OCI-LY3 (cell line): ENCODE measurements at regions not wholly inside any gene's neighbourhood (a gene's known extent, or its start where the extent isn't known, plus 50 kb on each side); places are given as distances from the start of the nearest gene placed in this dataset.

Experiments
- CTCF ChIP-seq: fragments of 200-600, 300-600 bp; sonication (generic); IDR thresholded peaks from 2 replicates; pipeline ENCODE4 v1.5.1; 2014; ENCODE audit warnings: antibody characterized with exemption, low read length, low read depth
- EZH2phosphoT487 ChIP-seq: fragments of 200-600 bp; shearing (Covaris generic); IDR thresholded peaks from 2 replicates; pipeline ENCODE4 v1.6.1; 2018; ENCODE audit warnings: antibody characterized with exemption, mixed run types, low read depth

- no peak for TF ChIP-seq CTCF
- no peak for TF ChIP-seq EZH2phosphoT487
These were observed 53.0 kb upstream of the ZNF254 start for GRCh38 chr19:24033963-24034342.
